GM12865 (cell line): ENCODE measurements at regions not wholly inside any gene's neighbourhood (a gene's known extent, or its start where the extent isn't known, plus 50 kb on each side); places are given as distances from the start of the nearest gene placed in this dataset.

ENCODE experiments used
- DNase-seq: peaks from one replicate; pipeline ENCODE4 v3.0.0; 2010; ENCODE audit warnings: low read depth
- H3K4me3 ChIP-seq: 2 replicates; pipeline ENCODE4 v1.5.1; 2011; ENCODE audit warnings: mild to moderate bottlenecking, low read depth, low read length, control low read depth
- TF ChIP-seq, protein P1 (sequence below): IDR thresholded peaks from 2 replicates; pipeline ENCODE4 v1.5.1; 2011; ENCODE audit warnings: low read length, control low read depth, low read depth, inconsistent platforms; ENCODE audit not compliant: insufficient read depth; ENCODE audit errors: missing control alignments

DNA sequence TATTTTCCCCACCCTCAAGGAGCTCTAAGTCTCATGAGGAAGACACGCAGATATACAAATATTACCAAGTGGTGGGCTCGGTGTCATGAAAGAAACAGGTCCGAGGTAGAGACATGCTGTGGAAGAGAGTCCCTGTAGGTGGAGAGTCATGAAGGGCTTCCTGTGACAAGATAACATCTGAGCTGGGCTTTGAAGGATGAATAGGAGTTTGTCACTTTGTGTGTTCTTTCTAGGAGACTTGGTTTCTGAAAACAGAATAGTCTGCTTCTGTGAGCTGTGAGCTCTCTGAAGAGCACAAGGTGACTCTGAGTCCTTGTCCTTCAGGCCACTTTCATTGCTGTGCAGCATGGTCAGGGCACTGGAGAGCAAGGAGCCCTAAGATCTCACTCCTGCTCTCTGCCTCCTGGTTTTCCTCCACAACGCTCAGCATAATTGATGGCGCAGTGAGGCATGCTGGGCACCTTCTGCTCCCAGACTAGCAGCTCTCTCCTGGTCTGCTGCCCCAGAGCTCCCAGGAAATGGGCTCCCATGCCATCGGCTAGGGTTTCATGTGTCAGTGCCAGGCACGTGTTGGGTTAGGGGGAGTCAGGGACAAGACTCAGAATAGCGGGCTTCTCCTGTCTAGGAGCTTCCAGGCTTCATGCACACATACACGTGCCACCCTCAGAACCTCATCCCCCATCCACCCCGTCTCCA, 209.9 kb upstream of the CSF3R start:
- no peak overlapping the region for H3K4me3 ChIP-seq
- DNase-seq: no peak
- TF ChIP-seq, protein P1, sequence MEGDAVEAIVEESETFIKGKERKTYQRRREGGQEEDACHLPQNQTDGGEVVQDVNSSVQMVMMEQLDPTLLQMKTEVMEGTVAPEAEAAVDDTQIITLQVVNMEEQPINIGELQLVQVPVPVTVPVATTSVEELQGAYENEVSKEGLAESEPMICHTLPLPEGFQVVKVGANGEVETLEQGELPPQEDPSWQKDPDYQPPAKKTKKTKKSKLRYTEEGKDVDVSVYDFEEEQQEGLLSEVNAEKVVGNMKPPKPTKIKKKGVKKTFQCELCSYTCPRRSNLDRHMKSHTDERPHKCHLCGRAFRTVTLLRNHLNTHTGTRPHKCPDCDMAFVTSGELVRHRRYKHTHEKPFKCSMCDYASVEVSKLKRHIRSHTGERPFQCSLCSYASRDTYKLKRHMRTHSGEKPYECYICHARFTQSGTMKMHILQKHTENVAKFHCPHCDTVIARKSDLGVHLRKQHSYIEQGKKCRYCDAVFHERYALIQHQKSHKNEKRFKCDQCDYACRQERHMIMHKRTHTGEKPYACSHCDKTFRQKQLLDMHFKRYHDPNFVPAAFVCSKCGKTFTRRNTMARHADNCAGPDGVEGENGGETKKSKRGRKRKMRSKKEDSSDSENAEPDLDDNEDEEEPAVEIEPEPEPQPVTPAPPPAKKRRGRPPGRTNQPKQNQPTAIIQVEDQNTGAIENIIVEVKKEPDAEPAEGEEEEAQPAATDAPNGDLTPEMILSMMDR: no peak

DNA sequence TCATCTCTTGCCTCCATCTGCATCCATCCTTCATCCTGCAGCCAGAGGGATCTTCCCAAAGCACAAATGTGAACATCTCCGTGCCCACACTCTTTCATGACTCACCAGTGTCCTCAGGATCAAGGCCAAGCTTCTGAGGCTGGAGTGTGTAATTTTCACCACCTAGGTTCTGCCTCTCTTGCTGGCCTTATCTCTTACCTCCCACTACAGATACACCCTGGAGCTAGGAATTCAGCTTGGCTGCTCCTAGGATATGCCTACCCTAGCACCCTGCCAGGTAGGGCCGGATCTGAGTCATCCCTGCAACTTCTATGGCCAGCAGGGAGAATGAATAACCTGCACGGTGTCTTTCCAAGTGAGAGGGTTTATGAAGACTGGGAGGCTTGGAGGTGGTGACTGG, 208.7 kb upstream of the CSF3R start:
- no peak overlapping the region for H3K4me3 ChIP-seq
- TF ChIP-seq, protein P1: no peak
- DNase-seq: no peak

DNA sequence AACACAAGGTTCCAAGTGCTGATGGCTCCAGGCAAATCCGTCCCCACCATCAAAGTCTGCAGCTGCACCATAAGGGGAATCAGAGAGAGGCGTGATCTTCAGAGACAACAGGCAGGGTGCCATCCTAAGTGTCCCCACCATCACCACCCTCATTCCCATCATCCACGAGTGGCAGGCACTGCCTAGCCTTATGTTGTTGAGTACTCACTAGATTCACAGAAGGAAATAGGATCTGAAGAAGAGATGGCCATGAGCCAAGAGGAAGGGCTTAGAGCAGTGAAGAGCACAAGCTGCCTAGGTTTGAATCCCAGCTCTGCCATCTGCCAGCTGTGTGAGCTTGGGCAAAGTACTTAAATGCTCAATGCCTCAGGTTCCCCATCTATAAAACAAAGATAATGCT, 207.3 kb upstream of the CSF3R start:
- H3K4me3 ChIP-seq: no peak overlapping the region
- TF ChIP-seq, protein P1: no peak
- no peak for DNase-seq

DNA sequence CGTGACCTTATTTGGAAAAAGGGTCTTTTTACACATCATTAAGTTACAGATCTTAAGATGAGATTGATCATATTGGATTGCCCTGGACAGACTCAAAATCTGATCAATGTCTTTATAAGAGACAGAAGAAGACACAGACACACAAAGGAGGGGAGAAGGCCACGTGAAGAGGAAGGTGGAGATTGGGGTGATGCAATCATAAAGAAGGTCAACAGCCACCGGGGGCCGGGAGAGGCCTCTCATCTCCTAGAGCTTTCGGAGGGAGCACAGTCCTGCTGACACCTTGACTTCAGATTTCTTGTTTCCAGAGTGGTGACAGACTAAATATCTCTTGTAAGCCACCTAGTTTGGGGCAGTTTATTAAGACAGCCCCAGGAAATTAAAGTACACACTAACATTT, 204.6 kb upstream of the CSF3R start:
- no peak for DNase-seq
- TF ChIP-seq, protein P1: no peak
- no peak overlapping the region for H3K4me3 ChIP-seq

DNA sequence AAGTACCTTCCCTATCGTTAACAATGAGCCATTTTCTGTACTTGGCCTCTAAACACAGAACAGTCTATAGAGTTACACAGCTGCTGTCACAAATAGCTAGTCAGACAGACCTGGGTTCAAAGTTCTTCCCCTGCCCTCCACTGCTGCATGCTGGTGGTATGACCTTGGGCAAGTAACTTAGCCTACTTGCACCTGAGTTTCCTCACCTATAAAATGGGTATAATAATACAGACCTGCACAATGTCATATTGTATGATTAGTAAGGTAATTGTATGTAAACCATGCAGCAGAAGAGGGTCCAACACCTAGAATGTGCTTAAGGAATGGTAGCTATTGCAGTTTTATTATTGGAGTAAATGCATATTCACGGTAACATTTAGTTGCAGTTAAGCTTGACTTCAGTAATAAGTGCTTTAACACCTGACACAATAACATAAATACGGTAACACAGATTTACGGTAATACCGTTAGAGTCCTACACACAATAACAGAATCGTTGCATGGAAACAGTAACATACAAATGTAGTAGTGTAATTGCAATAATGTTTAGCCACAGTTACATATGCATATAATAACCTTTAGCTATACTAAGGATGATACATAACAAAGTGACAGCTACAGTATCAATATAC, 193.3 kb upstream of the CSF3R start:
- no peak for DNase-seq
- TF ChIP-seq, protein P1: no peak
- H3K4me3 ChIP-seq: no peak overlapping the region

DNA sequence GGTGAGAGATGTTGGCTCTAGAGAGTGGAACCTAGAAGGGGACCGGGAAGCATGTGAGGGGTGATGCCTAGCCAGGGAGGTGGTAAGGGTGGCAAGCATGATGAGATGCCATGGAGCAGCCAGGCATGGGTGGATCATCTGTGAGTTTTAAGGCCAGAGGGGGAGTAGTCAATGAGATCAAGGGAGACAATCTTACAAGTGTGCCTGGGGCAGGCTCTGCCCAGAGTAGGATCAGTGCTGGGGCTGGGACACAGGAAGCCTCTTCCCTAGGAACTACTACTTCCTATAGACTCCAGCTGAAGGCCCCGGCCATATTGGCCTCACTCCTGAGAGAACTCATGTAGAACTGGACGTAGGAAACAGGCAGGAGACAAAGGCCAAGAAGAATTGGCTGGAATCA, 192.4 kb upstream of the CSF3R start:
- H3K4me3 ChIP-seq: no peak overlapping the region
- TF ChIP-seq, protein P1: no peak
- DNase-seq: no peak

DNA sequence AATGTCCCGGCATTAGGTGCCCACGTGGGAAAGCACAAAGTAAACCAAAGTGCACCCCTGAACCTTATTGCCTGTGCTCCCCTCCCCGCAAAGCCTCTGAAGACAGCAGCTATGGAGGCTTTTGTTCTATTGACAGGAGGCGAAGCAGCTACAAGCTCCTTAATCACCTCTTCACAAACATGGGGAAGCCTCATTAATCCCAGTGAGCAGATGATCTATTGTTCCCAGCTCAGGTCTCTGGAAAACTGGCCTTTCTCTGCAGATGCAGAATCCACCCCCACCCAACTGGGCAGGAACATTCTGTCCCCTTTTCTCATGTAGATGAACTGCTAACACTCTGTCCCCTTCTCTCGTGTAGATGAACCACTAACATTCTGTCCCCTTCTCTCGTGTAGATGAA, 190.5 kb upstream of the CSF3R start:
- DNase-seq: no peak
- TF ChIP-seq, protein P1: no peak
- no peak overlapping the region for H3K4me3 ChIP-seq
